OCI-LY1 (cell line): ENCODE measurements at regions not wholly inside any gene's neighbourhood (a gene's known extent, or its start where the extent isn't known, plus 50 kb on each side); places are given as distances from the start of the nearest gene placed in this dataset.

Experiments
- H2AFZ ChIP-seq: fragments of 200-600 bp; sonication (generic), shearing (Covaris generic); 2 replicates; pipeline ENCODE4 v1.6.0; 2014; ENCODE audit warnings: antibody characterized with exemption, mild to moderate bottlenecking, low read length
- H3F3A ChIP-seq: fragments of 200-600 bp; sonication (generic), shearing (Covaris generic); 2 replicates; pipeline ENCODE4 v1.6.0; 2014; ENCODE audit warnings: mild to moderate bottlenecking, antibody characterized with exemption, low read length, moderate library complexity; ENCODE audit not compliant: insufficient read depth
- H3K27ac ChIP-seq: fragments of 200-600 bp; sonication (generic); 2 replicates; pipeline ENCODE4 v1.5.1; 2014; ENCODE audit warnings: low read length, mixed run types, mild to moderate bottlenecking, low read depth; ENCODE audit not compliant: poor library complexity, severe bottlenecking
- H3K27me3 ChIP-seq: fragments of 200-600 bp; sonication (generic); 2 replicates; pipeline ENCODE4 v1.6.0; 2014; ENCODE audit warnings: antibody characterized with exemption, mild to moderate bottlenecking, low read length, moderate library complexity; ENCODE audit not compliant: insufficient read depth
- H3K36me3 ChIP-seq: fragments of 200-600 bp; sonication (generic); 2 replicates; pipeline ENCODE4 v1.6.1; 2014; ENCODE audit warnings: mild to moderate bottlenecking, antibody characterized with exemption, low read length, moderate library complexity, mixed read lengths; ENCODE audit not compliant: insufficient read depth
- H3K4me1 ChIP-seq: fragments of 200-600 bp; sonication (generic); 2 replicates; pipeline ENCODE4 v1.5.1; 2014; ENCODE audit warnings: mild to moderate bottlenecking, low read length, moderate library complexity; ENCODE audit not compliant: insufficient read depth, severe bottlenecking
- H3K4me2 ChIP-seq: fragments of 200-600 bp; sonication (generic), shearing (Covaris generic); 2 replicates; pipeline ENCODE4 v1.6.1; 2014; ENCODE audit warnings: low read length
- H3K4me3 ChIP-seq: fragments of 200-600 bp; sonication (generic); 2 replicates; pipeline ENCODE4 v1.5.1; 2014; ENCODE audit warnings: low read length, low read depth, mild to moderate bottlenecking, mixed read lengths; ENCODE audit not compliant: poor library complexity, severe bottlenecking
- H3K79me2 ChIP-seq: fragments of 200-600 bp; shearing (Covaris generic); 2 replicates; pipeline ENCODE4 v1.6.1; 2016; ENCODE audit warnings: mixed run types, low read length, mixed read lengths; ENCODE audit not compliant: insufficient read depth
- H3K9ac ChIP-seq: fragments of 200-600 bp; sonication (generic), shearing (Covaris generic); 2 replicates; pipeline ENCODE4 v1.6.1; 2014; ENCODE audit warnings: mild to moderate bottlenecking, low read length, mixed read lengths
- H3K9me2 ChIP-seq: fragments of 200-600 bp; sonication (generic), shearing (Covaris generic); 2 replicates; pipeline ENCODE4 v1.6.1; 2014; ENCODE audit warnings: low read depth, mild to moderate bottlenecking, low read length, mixed read lengths
- H3K9me3 ChIP-seq: fragments of 200-600 bp; shearing (Covaris generic); 2 replicates; pipeline ENCODE4 v1.6.1; 2014; ENCODE audit warnings: low read length, mixed read lengths
- H4K20me1 ChIP-seq: fragments of 200-600 bp; sonication (generic), shearing (Covaris generic); 2 replicates; pipeline ENCODE4 v1.6.0; 2016; ENCODE audit warnings: mild to moderate bottlenecking, low read length; ENCODE audit not compliant: insufficient read depth
- CTCF ChIP-seq: fragments of 200-600 bp; sonication (generic), shearing (Covaris generic); IDR thresholded peaks from 2 replicates; pipeline ENCODE4 v1.5.1; 2017; ENCODE audit warnings: mild to moderate bottlenecking, antibody characterized with exemption, low read length, moderate library complexity, mixed read lengths
- EZH2 ChIP-seq: fragments of 200-600 bp; sonication (generic), shearing (Covaris generic); IDR thresholded peaks from 2 replicates; pipeline ENCODE4 v1.8.0; 2017; ENCODE audit warnings: borderline replicate concordance, mixed run types, mild to moderate bottlenecking, antibody characterized with exemption, low read length, moderate library complexity, mixed read lengths

- H3K4me1 ChIP-seq: no peaks in the 10 kb centered on the region
- no peaks in the 10 kb centered on the region for H4K20me1 ChIP-seq
- H3K4me2 ChIP-seq: no peak overlapping the region
- H3K27me3 ChIP-seq: no peaks in the 10 kb centered on the region
- no peaks in the 10 kb centered on the region for H3K36me3 ChIP-seq
- no peaks in the 10 kb centered on the region for H3K9me3 ChIP-seq
- no peaks in the 10 kb centered on the region for H3F3A ChIP-seq
- no peak overlapping the region for H3K9ac ChIP-seq
- TF ChIP-seq CTCF (no peak), EZH2 (no peak)
- H3K4me3 ChIP-seq: no peak overlapping the region
- H3K9me2 ChIP-seq: no peaks in the 10 kb centered on the region
- no peak overlapping the region for H2AFZ ChIP-seq
- no peak overlapping the region for H3K27ac ChIP-seq
- no peaks in the 10 kb centered on the region for H3K79me2 ChIP-seq
These were observed 563.5 kb downstream of the PRR16 start for GRCh38 chr5:121027636-121028035.

- H3K4me3 ChIP-seq: no peak overlapping the region
- H3K36me3 ChIP-seq: no peaks in the 10 kb centered on the region
- no peak overlapping the region for H3K4me2 ChIP-seq
- no peaks in the 10 kb centered on the region for H3F3A ChIP-seq
- no peaks in the 10 kb centered on the region for H3K9me2 ChIP-seq
- no peak overlapping the region for H3K27ac ChIP-seq
- H3K4me1 ChIP-seq: no peaks in the 10 kb centered on the region
- H3K9ac ChIP-seq: no peak overlapping the region
- H3K79me2 ChIP-seq: no peaks in the 10 kb centered on the region
- no peaks in the 10 kb centered on the region for H3K27me3 ChIP-seq
- TF ChIP-seq CTCF (no peak), EZH2 (no peak)
- H4K20me1 ChIP-seq: no peaks in the 10 kb centered on the region
- no peaks in the 10 kb centered on the region for H3K9me3 ChIP-seq
- no peak overlapping the region for H2AFZ ChIP-seq
These were observed 565.6 kb downstream of the PRR16 start for GRCh38 chr5:121029536-121030245.

GRCh38 chr5:121031491-121031890, 567.4 kb downstream of the PRR16 start:
- Histone ChIP-seq H3K36me3 (no peaks in the 10 kb centered on the region), H3K4me1 (no peaks in the 10 kb centered on the region), H3K27me3 (no peaks in the 10 kb centered on the region), H3K9me3 (no peaks in the 10 kb centered on the region), H3K9me2 (no peaks in the 10 kb centered on the region), H3K27ac (no peak overlapping the region), H3K9ac (no peak overlapping the region), H2AFZ (no peak overlapping the region), H3F3A (no peaks in the 10 kb centered on the region), H3K79me2 (no peaks in the 10 kb centered on the region), H4K20me1 (no peaks in the 10 kb centered on the region), H3K4me2 (no peak overlapping the region), H3K4me3 (no peak overlapping the region)
- TF ChIP-seq CTCF (no peak), EZH2 (no peak)
